ENCODE measurements at regions not wholly inside any gene's neighbourhood (a gene's known extent, or its start where the extent isn't known, plus 50 kb on each side); places are given as distances from the start of the nearest gene placed in this dataset.

- Histone ChIP-seq H3K9ac (ENCODE audit: low read length in 3 of 3) (no peak overlapping the region), H3K27ac (ENCODE audit: low read depth in 2 of 2, low read length in 2 of 2) (no peak overlapping the region), H3K4me3 (ENCODE audit: low read length in 3 of 3) (no peak overlapping the region), H3K36me3 (ENCODE audit: control insufficient read depth in 2 of 3, insufficient read depth in 3 of 3, low read length in 3 of 3) (no peaks in the 10 kb centered on the region), H3K4me1 (ENCODE audit: control insufficient read depth in 2 of 3, insufficient read depth in 2 of 3, low read depth in 1 of 3, low read length in 3 of 3) (no peaks in the 10 kb centered on the region), H3K27me3 (ENCODE audit: control insufficient read depth, insufficient read depth, low read length) (no peaks in the 10 kb centered on the region), H3K9me3 (ENCODE audit: control insufficient read depth in 2 of 3, insufficient read depth in 1 of 3, low read length in 3 of 3) (peaks cover 0 to 3% (median 0%) of the 10 kb centered on the region in 3 donors)
- intact Hi-C loops (cut with DNase I): no loop called here
- no peak for TF ChIP-seq CTCF (IDR thresholded peaks at IDR 0.05; ENCODE audit: borderline replicate concordance, extremely low read depth, insufficient read depth)
- DNase-seq: peak in 1 of 5 donors; percentile 13
- no peak for FAIRE-seq
Observed at GRCh38 chr4:110424144-110424543, 51.8 kb upstream of the ENPEP start.

DNA sequence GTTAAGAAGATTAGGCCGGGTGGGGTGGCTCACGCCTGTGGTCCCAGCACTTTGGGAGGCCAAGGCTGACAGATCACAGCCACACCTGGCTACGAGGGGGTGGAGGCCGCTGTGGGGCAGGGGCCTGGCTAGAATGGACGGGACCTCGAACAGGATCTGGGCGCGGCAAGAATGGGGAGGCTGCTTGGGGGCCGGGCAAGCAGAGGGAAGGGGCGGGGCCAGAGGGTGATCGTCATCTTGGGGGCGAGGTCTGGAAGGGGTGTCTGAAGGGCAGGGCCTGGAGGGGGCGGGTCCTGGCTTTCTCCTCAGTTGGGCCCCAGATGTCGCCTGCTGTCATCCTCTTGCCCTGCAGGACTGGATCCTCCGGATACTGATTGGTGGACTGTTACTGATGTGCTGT is 57.3 kb upstream of the ENPEP start:
- FAIRE-seq (no peak), DNase-seq (no peak)
- intact Hi-C loops (cut with DNase I): no loop called here

GRCh38 chr4:110417136-110417535 is 58.8 kb upstream of the ENPEP start:
- no peaks in the 10 kb centered on the region for H3K27me3 ChIP-seq (ENCODE audit: control insufficient read depth, insufficient read depth, low read length)
- H3K9me3 ChIP-seq (ENCODE audit: control insufficient read depth in 2 of 3, insufficient read depth in 1 of 3, low read length in 3 of 3): no peaks in the 10 kb centered on the region
- intact Hi-C loops (cut with DNase I): no loop called here
- no peak overlapping the region for H3K27ac ChIP-seq (ENCODE audit: low read depth in 2 of 2, low read length in 2 of 2)
- H3K9ac ChIP-seq (ENCODE audit: low read length in 3 of 3): no peak overlapping the region
- no peak for DNase-seq
- H3K36me3 ChIP-seq (ENCODE audit: control insufficient read depth in 2 of 3, insufficient read depth in 3 of 3, low read length in 3 of 3): no peaks in the 10 kb centered on the region
- TF ChIP-seq CTCF (IDR thresholded peaks at IDR 0.05; ENCODE audit: borderline replicate concordance, extremely low read depth, insufficient read depth): no peak
- no peaks in the 10 kb centered on the region for H3K4me1 ChIP-seq (ENCODE audit: control insufficient read depth in 2 of 3, insufficient read depth in 2 of 3, low read depth in 1 of 3, low read length in 3 of 3)
- H3K4me3 ChIP-seq (ENCODE audit: low read length in 3 of 3): no peak overlapping the region
- FAIRE-seq: no peak

More for the DNA sequence above, 57.3 kb upstream of the ENPEP start:
- H3K27ac ChIP-seq (ENCODE audit: low read depth in 2 of 2, low read length in 2 of 2): no peak overlapping the region
- no peaks in the 10 kb centered on the region for H3K27me3 ChIP-seq (ENCODE audit: control insufficient read depth, insufficient read depth, low read length)
- H3K4me3 ChIP-seq (ENCODE audit: low read length in 3 of 3): no peak overlapping the region
- no peak overlapping the region for H3K9ac ChIP-seq (ENCODE audit: low read length in 3 of 3)
- TF ChIP-seq CTCF (IDR thresholded peaks at IDR 0.05; ENCODE audit: borderline replicate concordance, extremely low read depth, insufficient read depth): no peak
- H3K9me3 ChIP-seq (ENCODE audit: control insufficient read depth in 2 of 3, insufficient read depth in 1 of 3, low read length in 3 of 3): peaks cover 0 to 3% (median 0%) of the 10 kb centered on the region in 3 donors
- H3K4me1 ChIP-seq (ENCODE audit: control insufficient read depth in 2 of 3, insufficient read depth in 2 of 3, low read depth in 1 of 3, low read length in 3 of 3): no peaks in the 10 kb centered on the region
- no peaks in the 10 kb centered on the region for H3K36me3 ChIP-seq (ENCODE audit: control insufficient read depth in 2 of 3, insufficient read depth in 3 of 3, low read length in 3 of 3)

DNA sequence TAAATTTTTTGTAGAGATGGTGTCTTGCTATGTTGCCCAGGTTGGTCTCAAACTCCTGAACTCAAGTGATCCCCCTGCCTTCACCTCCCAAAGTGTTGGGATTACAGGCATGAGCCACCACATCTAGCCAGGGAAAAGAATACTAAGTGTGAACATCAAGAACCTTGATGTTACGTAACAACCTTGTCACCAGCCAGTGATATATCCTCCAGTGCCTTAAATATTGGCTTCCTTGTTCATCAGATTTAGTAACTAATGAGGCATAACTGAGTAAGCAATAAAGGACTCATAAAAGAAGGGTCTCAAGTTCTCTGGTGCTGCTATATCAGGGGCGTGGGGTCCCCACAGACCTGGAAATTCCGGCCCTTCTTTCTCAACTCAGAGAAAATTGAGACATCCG is 60.5 kb upstream of the ENPEP start:
- TF ChIP-seq CTCF (IDR thresholded peaks at IDR 0.05; ENCODE audit: borderline replicate concordance, extremely low read depth, insufficient read depth): no peak
- Histone ChIP-seq H3K9me3 (ENCODE audit: control insufficient read depth in 2 of 3, insufficient read depth in 1 of 3, low read length in 3 of 3) (no peaks in the 10 kb centered on the region), H3K4me1 (ENCODE audit: control insufficient read depth in 2 of 3, insufficient read depth in 2 of 3, low read depth in 1 of 3, low read length in 3 of 3) (no peaks in the 10 kb centered on the region), H3K9ac (ENCODE audit: low read length in 3 of 3) (no peak overlapping the region), H3K36me3 (ENCODE audit: control insufficient read depth in 2 of 3, insufficient read depth in 3 of 3, low read length in 3 of 3) (no peaks in the 10 kb centered on the region), H3K27ac (ENCODE audit: low read depth in 2 of 2, low read length in 2 of 2) (no peak overlapping the region), H3K27me3 (ENCODE audit: control insufficient read depth, insufficient read depth, low read length) (no peaks in the 10 kb centered on the region), H3K4me3 (ENCODE audit: low read length in 3 of 3) (no peak overlapping the region)
- intact Hi-C loops (cut with DNase I): no loop called here
- DNase-seq (peak in 3 of 5 donors; percentile 17 to 53 (median 29)), FAIRE-seq (no peak)

All from kidney (tissue), 13 donors.